SKM-1 treated with dmso at 0.1 percent for 144 hours (cell line): ENCODE measurements at regions not wholly inside any gene's neighbourhood (a gene's known extent, or its start where the extent isn't known, plus 50 kb on each side); places are given as distances from the start of the nearest gene placed in this dataset.

Experiments used
- DNase-seq: peaks from one replicate; lab custom pipeline; 2025; ENCODE audit not compliant: unreplicated experiment; lab: John Stamatoyannopoulos, UW

- DNase-seq, result no peak
Measured at GRCh38 chr3:103585809-103586208, 1151.0 kb downstream of the ZPLD1 start.

DNA sequence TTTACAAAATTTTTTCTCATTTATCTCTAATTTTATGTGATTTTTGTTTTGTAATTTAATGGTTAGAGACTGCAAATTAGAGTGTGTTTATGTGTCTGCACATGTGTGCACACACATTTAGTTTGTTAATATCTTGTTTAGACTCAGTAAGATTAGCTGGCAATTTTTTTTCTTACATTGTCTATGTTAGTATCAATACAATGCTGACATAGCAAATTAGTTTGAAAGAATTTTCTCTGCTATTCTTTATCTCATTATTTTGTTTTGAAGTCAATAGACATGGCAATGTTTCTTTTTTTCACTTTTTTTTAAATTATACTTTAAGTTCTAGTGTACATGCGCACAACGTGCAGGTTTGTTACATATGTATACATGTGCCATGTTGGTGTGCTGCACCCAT, 1155.0 kb downstream of the ZPLD1 start:
- no peak for DNase-seq

DNA sequence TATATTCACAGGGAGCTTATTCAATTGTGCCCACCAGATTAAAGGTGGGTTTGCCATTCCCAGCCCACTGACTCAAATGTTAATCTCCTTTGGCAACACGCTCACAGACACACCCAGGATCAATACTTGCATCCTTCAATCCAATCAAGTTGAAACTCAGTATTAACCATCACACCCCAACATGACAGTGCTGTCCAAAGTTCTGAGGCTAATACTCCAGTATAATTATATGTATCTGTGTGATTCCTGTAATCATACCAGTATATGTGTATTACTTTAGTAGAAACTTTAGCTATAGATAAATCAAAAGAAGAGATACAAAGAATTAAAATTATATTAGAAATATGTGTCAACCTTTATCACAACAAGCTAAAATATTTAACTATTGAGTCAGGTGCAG, 1166.0 kb downstream of the ZPLD1 start:
- DNase-seq, result no peak

- DNase-seq, result no peak
Measured at GRCh38 chr3:103601666-103602065, 1166.9 kb downstream of the ZPLD1 start.

DNA sequence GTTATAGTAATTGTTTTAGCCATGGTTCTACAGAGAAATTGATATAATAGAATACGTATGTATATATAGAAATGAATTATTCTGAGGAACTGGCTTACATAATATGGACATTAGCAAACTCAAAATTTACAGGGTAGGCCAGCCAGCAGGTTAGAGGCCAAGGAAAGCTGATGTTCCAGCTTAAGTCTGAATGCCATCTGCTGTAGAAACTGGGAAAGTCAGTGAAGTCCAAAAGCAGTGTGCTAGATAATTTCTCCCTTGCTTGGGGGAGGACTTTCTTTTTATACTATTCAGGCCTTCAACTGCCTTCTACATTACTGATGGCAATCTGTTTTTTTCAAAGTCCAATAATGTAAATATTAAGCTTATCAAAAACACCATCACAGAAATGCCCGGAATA, 1174.7 kb downstream of the ZPLD1 start:
- DNase-seq, result no peak

DNA sequence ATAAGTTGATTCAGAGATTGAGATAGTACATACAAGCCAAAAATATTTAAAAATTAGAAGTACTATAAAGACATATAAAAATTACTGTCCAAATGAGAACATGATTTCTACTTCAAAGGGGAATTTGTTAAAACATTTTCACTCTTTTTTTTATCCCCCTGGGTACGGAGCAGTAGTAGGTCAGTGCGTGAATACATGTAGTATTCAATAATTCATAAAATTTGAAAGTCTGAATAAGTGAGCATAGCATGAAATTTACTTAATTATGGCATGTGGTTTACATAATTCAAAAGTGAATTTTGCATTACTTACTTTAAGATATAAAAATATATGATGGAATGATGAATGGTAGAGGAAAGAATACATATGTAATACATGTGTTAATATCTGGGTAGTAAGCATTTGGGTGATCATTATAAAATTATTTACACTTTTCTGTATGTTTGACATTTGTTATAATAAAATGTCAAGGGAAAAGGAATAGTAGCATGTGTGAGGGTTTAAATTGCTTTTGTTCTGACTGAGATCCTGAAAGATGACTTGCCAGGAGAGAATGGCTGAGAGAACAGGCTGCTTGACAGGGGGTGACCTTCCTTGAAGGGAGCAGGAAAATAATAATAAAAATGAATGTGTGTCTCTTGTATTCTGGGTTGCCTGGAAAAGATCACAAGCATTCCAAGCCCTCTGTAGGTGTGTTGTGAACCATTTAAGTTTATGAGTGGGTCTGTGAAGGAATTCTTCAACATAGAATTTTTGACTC, 1178.8 kb downstream of the ZPLD1 start:
- no peak for DNase-seq

GRCh38 chr3:103614719-103615118, 1179.9 kb downstream of the ZPLD1 start:
- no peak for DNase-seq

DNA sequence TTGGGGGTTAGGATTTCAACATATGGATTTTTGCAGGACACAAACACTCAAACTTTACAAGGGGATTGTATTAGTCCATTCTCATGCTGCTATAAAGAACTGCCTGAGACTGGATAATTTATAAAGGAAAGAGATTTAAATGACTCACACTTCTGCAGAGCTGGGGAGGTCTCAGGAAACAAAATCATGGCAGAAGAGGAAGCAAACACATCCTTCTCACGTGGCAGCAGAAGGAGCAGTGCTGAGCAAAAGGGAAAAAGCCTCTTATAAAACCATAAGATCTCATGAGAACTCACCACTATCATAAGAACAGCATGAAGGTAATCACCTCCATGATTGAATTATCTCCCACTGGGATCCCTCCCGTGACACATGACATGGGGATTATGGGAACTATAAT, 1183.1 kb downstream of the ZPLD1 start:
- DNase-seq, result no peak

GRCh38 chr3:103624271-103624670, 1189.5 kb downstream of the ZPLD1 start:
- DNase-seq, result no peak

GRCh38 chr3:103629391-103629790, 1194.6 kb downstream of the ZPLD1 start:
- DNase-seq, result no peak

GRCh38 chr3:103644450-103644849, 1209.6 kb downstream of the ZPLD1 start:
- DNase-seq, result no peak

GRCh38 chr3:103653996-103654395, 1219.2 kb downstream of the ZPLD1 start:
- no peak for DNase-seq

DNA sequence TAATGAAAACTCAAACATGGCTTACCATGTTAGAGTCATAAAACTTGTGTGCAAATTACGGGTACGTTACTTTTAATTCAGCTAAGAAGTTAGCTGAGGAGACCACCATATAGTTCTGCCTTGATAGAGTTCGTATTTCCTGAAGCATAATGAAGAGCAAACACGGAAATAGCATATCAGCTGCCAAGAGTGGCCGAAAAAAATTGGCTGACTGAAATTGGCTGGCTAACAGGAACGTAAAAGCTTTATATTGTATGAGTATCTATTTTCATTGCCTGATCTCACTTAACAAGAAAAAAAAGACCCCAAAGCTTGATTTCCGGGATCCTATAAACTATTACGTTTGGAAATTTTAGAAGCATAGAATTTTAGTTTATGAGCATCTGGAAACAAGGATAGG, 1222.9 kb downstream of the ZPLD1 start:
- no peak for DNase-seq

GRCh38 chr3:103660810-103661209, 1226.0 kb downstream of the ZPLD1 start:
- no peak for DNase-seq

- no peak for DNase-seq
Measured at GRCh38 chr3:103662591-103662990, 1227.8 kb downstream of the ZPLD1 start.

GRCh38 chr3:103672346-103672745, 1237.5 kb downstream of the ZPLD1 start:
- no peak for DNase-seq

DNA sequence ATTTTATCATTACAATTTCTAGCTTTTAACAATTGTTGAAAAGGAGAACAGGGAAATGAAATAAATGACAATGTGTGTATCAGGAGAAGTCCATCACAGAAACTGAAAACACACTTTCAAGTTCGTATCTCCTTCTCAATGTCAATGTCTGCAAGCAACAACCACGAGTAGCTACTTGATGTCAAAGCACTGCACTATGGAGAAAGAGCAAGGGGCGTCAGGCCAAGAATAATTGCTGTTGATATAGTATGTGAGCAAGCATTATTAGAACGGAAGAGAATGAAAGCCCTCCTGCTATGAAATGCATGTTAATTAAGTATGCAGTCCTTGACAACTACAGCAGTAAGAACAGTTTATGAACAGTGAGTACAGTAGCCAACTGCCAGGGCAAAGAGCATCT, 1250.1 kb downstream of the ZPLD1 start:
- no peak for DNase-seq

DNA sequence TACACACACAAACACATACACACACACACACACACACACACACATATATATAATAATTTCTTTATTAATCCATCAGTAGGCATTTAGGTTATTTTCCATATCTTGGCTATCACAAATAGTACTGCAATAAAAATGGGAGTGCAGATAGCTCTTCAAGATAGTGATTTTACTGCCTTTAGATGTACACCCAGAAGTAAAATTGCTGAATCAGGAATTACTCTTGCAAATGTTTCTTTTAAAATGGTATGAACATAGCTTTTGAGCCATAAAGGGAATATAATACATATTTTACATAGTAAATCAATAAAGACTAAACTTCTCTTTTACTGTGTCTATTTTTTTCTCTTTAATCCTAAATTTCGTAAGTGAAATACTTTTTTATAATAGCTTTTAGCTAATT, 1251.1 kb downstream of the ZPLD1 start:
- DNase-seq, result no peak

DNA sequence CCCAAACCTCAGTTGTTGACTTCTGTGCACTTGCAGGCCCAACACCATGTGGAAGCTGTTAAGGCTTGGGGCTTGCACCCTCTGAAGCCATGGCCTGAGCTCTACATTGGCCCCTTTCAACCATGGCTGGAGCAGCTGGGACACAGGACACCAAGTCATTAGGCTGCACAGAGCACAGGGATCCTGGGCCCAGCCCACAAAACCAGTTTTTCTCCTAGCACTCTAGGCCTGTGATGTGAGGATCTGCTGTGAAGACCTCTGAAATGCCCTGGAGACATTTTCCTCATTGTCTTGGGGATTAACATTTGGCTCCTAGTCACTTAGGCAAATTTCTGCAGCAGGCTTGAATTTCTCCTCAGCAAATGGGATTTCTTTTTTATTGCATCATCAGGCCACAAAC, 1255.7 kb downstream of the ZPLD1 start:
- DNase-seq, result no peak

GRCh38 chr3:103693831-103694230, 1259.0 kb downstream of the ZPLD1 start:
- no peak for DNase-seq

- no peak for DNase-seq
Measured at GRCh38 chr3:103698646-103699045, 1263.8 kb downstream of the ZPLD1 start.

DNA sequence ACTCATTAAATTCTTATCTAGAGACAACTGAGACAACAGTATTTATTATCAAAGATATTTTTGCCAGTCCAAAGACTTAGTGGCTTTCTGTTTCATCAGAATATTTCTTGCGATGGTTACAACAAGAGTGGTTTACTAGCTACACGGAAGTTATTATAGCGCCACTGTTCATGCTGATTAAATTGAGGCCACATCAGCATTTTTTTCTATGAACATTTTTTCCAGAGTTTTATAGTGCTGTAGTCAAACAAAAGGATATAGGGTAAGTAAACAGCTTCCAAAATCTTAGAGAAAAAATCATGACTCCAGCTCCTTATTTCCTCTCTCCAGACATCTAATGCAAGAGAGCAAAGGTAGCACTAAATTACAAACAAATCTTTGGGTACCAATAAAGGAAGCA, 1264.4 kb downstream of the ZPLD1 start:
- DNase-seq, result no peak

DNA sequence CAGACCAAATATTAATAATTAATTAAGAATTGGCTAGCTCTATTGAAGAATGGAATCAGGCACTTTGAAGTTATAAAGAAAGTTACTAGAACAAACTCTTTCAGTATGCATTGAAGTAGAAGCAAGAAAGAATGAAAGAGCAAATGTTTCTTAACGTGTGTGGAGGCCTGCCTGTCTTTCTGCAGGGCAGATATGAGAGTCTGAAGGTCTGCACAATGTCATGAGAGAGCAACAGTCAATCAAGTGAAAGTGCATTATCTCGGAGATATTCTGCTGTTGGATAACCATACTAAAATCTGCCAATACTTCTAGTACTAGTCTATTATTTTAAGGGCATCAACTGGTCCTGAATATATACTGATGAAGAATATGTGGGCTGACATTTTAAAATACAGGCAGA, 1270.8 kb downstream of the ZPLD1 start:
- no peak for DNase-seq
